Hematopoietic multipotent progenitor cell treated with erythropoietin and hydrocortisone succinate and interleukin-3 and kit ligand, for 4 days (in vitro differentiated cells): ENCODE measurements at regions not wholly inside any gene's neighbourhood (a gene's known extent, or its start where the extent isn't known, plus 50 kb on each side); places are given as distances from the start of the nearest gene placed in this dataset.
"Not testable (repeated sequence)": the region's sequence is repeated elsewhere in the genome, so short reads cannot be mapped to it uniquely, and the experiment has no call there.

Experiments
- DNase-seq: peaks from one replicate; pipeline ENCODE4 v3.0.0-alpha.2; 2015

GRCh38 chr2:39995005-39995737 is 216.1 kb upstream of the THUMPD2 start:
- DNase-seq = no peak

DNA sequence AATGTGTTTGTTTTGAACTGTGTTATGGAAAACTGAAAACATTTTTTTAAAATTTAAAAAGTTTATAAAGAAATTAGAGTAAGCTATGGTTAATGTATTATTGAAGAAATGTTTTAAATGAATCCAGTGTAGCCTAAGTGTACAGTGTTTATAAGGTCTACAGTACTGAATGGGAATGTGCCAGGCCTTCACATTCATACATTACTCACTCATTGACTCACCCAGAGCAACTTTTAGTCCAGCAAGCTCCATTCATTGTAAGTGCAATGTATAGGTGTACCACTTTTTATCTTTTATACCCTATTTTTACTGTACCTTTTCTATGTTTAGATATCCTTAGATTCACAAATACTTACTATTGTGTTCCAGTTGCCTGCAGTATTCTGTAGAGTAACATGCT is 215.1 kb upstream of the THUMPD2 start:
- DNase-seq = no peak

DNA sequence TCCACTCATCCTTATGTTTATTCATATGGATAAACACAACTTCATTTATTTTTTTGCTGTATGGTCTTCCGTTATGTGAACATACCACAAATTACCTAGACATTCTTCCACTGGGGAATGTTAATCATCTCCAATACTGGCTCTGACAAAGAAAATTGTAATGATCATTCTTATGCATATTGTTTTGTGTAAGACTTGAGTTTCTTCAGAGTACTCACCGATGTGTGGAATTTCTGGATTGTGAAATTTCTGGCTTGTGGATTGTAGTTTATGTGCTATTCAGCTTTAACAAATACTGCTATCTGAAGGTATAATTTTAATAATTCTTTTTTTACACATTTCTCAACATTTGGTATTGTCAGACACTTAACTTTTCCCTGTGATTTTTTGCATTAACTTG is 212.2 kb upstream of the THUMPD2 start:
- DNase-seq = no peak

- no peak for DNase-seq
Observed at GRCh38 chr2:39990335-39990900, 211.4 kb upstream of the THUMPD2 start.

DNA sequence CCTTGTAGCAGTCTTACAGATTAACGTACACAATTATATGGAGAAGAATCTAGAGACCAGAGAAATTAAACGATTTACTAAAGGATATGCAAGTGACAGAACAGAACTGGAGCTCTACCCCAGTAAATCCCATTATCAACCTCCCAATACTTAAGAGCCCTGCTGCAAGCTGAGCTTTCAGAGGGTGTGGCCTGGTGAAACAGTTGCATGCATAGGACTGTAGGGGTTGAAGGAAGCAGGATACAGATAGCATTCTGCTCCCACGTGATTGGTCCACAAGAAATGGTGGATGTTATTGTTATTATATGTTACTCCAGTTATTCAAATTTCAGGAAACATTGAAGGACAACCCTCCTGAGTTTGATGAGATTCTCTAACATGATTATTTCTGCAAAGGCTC is 210.8 kb upstream of the THUMPD2 start:
- DNase-seq = no peak

GRCh38 chr2:39981883-39982311 is 202.8 kb upstream of the THUMPD2 start:
- no peak for DNase-seq

- no peak for DNase-seq
Observed at GRCh38 chr2:39975476-39976020, 196.5 kb upstream of the THUMPD2 start.

- DNase-seq = no peak
Observed at GRCh38 chr2:39968037-39968436, 189.0 kb upstream of the THUMPD2 start.

DNA sequence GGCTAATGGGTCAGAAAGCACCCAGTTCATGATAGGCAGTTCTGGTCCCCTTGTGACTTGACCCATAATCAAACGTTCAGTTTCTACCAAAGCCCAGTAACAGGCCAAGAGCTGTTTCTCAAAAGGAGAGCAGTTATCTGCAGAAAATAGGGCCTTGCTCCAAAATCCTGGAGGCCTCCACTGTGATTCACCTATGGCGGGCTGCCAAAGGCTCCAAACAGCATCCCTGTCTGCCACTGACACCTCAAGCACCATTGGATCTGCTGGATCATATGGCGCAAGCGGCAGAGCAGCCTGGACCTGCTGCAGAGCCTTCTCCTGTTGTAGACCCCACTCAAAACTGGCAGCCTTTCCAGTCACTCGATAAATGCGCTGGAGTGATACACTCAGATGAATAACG is 181.6 kb upstream of the THUMPD2 start:
- DNase-seq = not testable (repeated sequence)

DNA sequence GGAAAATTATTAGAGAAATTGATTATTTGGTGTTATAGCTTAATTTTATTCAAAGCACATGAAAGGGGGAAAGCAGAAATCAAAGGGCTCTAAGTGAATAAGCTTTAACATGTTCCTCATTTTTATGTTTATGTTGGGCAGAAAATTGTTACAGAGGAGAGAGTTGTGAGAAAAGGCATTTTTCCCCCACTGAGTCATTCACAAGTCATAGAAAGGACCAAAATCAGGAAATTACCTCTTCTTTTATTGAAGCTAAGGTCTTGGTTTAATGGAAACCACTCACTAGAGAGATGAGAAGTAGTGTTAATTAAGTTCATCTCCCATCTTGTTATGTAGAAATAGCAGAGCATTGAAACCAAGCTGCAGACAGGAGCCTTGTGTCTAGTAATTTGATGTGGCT is 175.3 kb upstream of the THUMPD2 start:
- DNase-seq = no peak

GRCh38 chr2:39949131-39949530 is 170.1 kb upstream of the THUMPD2 start:
- DNase-seq = no peak

DNA sequence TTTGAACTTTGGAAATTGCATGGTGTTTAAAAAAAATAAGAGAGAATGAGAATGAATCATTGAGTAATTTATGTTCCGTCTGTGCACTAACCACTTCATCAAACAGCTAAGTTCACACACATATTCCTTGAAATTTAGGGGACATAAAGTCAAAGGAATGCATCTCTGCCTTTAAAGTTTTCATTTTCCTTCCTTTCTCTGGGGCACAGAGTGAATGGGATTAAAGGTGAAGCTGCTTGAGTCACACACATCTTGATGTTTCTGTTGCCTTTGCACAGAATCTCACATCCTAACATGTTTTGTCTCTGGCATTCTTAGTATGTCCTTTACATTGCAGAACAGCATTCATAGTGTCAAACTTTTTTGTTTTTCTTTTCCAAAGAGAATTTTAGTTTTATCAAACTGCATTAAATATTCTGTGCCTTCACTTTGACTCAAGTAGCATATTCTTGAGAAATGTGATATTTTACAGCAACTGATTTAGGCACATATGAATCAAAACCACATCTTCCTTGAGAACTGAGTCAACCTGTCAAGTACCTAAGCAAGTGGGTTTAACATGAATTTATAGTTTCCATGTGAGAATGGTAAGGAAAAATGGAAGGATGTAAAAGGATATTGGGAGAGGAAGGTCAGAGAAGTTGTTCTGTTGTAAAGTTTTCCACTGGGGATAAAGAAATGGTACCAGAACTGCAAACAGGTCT is 169.1 kb upstream of the THUMPD2 start:
- DNase-seq = no peak

DNA sequence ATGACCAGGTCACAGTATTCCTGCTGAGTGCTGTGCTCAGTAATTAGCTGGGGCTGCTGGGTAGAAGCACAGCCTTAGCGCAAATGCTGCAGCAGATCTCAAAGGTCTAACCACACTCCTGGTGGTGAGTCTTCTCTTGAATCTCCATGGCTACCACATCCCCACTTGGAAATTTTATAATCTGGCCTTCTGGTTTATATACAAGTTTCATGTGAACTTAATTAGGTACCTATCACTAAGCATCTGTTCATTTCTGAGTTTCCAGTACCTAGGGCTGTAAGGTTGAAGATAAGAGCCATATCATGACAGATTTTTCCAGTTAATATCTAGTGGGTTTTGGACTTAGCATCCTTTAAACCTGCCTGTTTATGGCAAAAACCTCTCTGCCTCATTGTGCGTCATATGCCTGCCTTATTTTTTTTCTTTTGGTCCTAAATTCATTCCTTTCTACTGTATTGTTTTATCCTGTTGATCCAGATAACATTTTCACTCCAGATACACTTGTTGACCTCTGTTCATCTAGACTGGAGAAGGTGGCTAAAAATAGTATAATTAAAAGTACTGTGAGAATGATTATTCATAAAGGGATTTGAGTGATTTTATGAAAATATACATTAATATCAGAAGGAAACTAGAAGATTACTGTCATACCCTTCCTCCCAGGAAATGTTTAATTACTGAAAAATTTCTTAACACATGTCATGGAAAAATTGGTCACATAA is 168.4 kb upstream of the THUMPD2 start:
- DNase-seq = no peak

DNA sequence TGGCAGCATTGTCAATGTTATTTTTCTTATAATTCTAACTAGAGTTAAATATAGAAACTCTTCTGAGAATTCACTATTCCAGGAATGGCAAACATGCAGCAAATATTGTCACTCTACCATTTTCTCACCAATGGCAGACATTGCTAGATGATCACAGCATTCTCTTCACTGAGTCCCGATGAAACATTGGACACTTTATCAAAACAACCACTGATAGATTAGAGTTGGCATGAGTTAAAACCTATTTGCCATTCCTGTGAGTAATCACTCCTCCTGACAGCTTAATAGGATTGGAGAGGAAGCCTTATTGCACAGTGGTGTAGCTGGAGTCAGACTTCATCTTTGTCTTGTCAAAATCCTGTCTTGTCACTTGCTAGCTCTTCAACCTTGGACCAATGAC is 163.9 kb upstream of the THUMPD2 start:
- no peak for DNase-seq

GRCh38 chr2:39938035-39938835 is 159.2 kb upstream of the THUMPD2 start:
- no peak for DNase-seq

- no peak for DNase-seq
Observed at GRCh38 chr2:39937621-39938020, 158.6 kb upstream of the THUMPD2 start.

DNA sequence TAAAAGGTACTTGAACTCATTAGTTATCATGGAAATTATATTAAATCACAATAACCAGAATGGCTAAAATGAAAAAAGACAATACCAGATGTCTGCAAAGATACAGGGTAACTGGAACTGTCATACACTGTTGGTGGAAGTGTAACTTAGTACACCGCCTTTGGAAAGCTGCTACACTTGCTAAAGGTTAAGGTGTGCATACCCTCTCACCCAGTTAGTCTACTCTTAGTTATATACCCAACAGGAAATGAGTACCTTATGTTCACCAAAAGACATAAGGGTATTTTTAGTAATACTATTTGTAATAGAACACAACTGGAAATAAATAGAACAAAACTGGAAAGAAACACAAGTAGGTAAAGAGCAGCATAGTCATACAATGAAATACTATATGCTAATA is 155.8 kb upstream of the THUMPD2 start:
- no peak for DNase-seq

- DNase-seq = no peak
Observed at GRCh38 chr2:39933196-39933595, 154.1 kb upstream of the THUMPD2 start.

GRCh38 chr2:39932198-39932597 is 153.1 kb upstream of the THUMPD2 start:
- DNase-seq = no peak

GRCh38 chr2:39930175-39930917 is 151.3 kb upstream of the THUMPD2 start:
- no peak for DNase-seq

DNA sequence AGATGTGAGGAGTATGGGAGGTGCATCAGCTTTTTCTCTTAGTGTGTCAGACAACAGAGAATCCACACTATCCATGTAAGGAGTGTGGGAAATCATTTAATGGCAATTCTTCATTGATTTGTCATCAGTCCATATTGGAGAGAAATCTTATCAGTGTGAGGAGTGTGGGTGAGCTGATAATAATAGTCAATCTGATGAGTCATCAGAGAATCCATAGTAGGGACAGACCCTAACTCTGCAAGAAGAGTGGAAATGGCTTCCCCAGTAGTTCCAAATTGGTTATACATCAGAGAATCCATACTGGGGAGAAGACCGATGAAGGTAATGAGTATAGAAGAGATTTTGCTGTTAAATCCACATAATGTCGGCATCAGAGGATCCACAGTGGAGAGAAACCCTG is 150.5 kb upstream of the THUMPD2 start:
- no peak for DNase-seq

- DNase-seq = no peak
Observed at GRCh38 chr2:39925312-39925711, 146.3 kb upstream of the THUMPD2 start.
